HL-60 (cell line): ENCODE measurements at regions not wholly inside any gene's neighbourhood (a gene's known extent, or its start where the extent isn't known, plus 50 kb on each side); places are given as distances from the start of the nearest gene placed in this dataset.

Experiments
- CTCF ChIP-seq: IDR thresholded peaks from one replicate; pipeline ENCODE4 v1.5.1; 2011; ENCODE audit warnings: low read length, control low read depth, inconsistent platforms; ENCODE audit not compliant: insufficient read depth
- POLR2AphosphoS5 ChIP-seq: IDR thresholded peaks from 2 replicates; pipeline ENCODE4 v1.6.1; 2012; ENCODE audit warnings: low read depth

GRCh38 chr15:20658024-20658423 is 116.4 kb upstream of the GOLGA6L6 start:
- TF ChIP-seq CTCF (no peak), POLR2AphosphoS5 (no peak)
